AG08395 (cell line): ENCODE measurements at regions not wholly inside any gene's neighbourhood (a gene's known extent, or its start where the extent isn't known, plus 50 kb on each side); places are given as distances from the start of the nearest gene placed in this dataset.
"Not testable (repeated sequence)": the region's sequence is repeated elsewhere in the genome, so short reads cannot be mapped to it uniquely, and the experiment has no call there.

ENCODE experiments used
- DNase-seq: peaks from one replicate; pipeline ENCODE4 v3.0.0; 2012; ENCODE audit warnings: mixed read lengths, low spot score

GRCh38 chr5:19064094-19064493 lies 923.9 kb downstream of the CDH18 start:
- no peak for DNase-seq

- no peak for DNase-seq
Observed at GRCh38 chr5:19067741-19068140, 920.3 kb downstream of the CDH18 start.

- no peak for DNase-seq
Observed at GRCh38 chr5:19098434-19098833, 889.6 kb downstream of the CDH18 start.

- DNase-seq = no peak
Observed at GRCh38 chr5:19099195-19099594, 888.8 kb downstream of the CDH18 start.

- DNase-seq = no peak
Observed at GRCh38 chr5:19104948-19105347, 883.1 kb downstream of the CDH18 start.

GRCh38 chr5:19122923-19123322 lies 865.1 kb downstream of the CDH18 start:
- DNase-seq = no peak

GRCh38 chr5:19125956-19126713 lies 861.9 kb downstream of the CDH18 start:
- no peak for DNase-seq

- no peak for DNase-seq
Observed at GRCh38 chr5:19140276-19140675, 847.7 kb downstream of the CDH18 start.

GRCh38 chr5:19141937-19142524 lies 846.0 kb downstream of the CDH18 start:
- DNase-seq = not testable (repeated sequence)

GRCh38 chr5:19142713-19143414 lies 845.1 kb downstream of the CDH18 start:
- DNase-seq = not testable (repeated sequence)

- DNase-seq = no peak
Observed at GRCh38 chr5:19143935-19144334, 844.1 kb downstream of the CDH18 start.

GRCh38 chr5:19169426-19169825 lies 818.6 kb downstream of the CDH18 start:
- DNase-seq = no peak

GRCh38 chr5:19172926-19173470 lies 815.0 kb downstream of the CDH18 start:
- DNase-seq = no peak

GRCh38 chr5:19175776-19176570 lies 812.0 kb downstream of the CDH18 start:
- DNase-seq = no peak

GRCh38 chr5:19179571-19179970 lies 808.4 kb downstream of the CDH18 start:
- DNase-seq = no peak

- no peak for DNase-seq
Observed at GRCh38 chr5:19189176-19189575, 798.8 kb downstream of the CDH18 start.

GRCh38 chr5:19193631-19194030 lies 794.4 kb downstream of the CDH18 start:
- DNase-seq = no peak

- no peak for DNase-seq
Observed at GRCh38 chr5:19196631-19197030, 791.4 kb downstream of the CDH18 start.

GRCh38 chr5:19200251-19200650 lies 787.7 kb downstream of the CDH18 start:
- DNase-seq = no peak

GRCh38 chr5:19208397-19208796 lies 779.6 kb downstream of the CDH18 start:
- no peak for DNase-seq

- DNase-seq = no peak
Observed at GRCh38 chr5:19210886-19211285, 777.1 kb downstream of the CDH18 start.

GRCh38 chr5:19229179-19229835 lies 758.7 kb downstream of the CDH18 start:
- no peak for DNase-seq
